WI38 (cell line): ENCODE measurements at regions not wholly inside any gene's neighbourhood (a gene's known extent, or its start where the extent isn't known, plus 50 kb on each side); places are given as distances from the start of the nearest gene placed in this dataset.
A peak's percentile ranks its signal among the peaks of the same experiment; 100 is the strongest.

Experiments
- H3K4me3 ChIP-seq: 2 replicates; pipeline ENCODE4 v1.5.1; 2011; ENCODE audit warnings: low read depth, mild to moderate bottlenecking, control low read depth, low read length
- TF ChIP-seq, protein P1 (sequence below): IDR thresholded peaks from 2 replicates; pipeline ENCODE4 v1.5.1; 2012; ENCODE audit warnings: low read depth, mild to moderate bottlenecking, control low read depth, low read length

DNA sequence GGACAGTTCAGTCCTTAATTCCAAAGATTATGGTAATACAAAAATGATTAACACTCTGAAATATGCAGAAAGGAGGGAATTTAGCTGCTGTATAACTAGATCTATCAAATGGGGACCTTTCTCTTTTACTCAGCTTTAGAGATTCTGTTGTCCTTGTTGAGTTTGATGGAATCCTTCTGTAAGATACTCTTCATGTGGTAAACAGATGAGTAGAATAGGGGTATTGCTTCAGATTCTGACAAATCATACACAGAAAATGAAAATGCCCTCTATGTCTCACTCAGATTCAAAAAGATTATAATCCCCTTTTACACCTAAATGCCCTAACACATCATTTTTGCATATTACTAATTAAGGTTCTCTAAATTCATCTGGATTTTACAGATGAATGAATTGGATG lies 50.7 kb downstream of the ARHGAP35 start:
- TF ChIP-seq, protein P1, sequence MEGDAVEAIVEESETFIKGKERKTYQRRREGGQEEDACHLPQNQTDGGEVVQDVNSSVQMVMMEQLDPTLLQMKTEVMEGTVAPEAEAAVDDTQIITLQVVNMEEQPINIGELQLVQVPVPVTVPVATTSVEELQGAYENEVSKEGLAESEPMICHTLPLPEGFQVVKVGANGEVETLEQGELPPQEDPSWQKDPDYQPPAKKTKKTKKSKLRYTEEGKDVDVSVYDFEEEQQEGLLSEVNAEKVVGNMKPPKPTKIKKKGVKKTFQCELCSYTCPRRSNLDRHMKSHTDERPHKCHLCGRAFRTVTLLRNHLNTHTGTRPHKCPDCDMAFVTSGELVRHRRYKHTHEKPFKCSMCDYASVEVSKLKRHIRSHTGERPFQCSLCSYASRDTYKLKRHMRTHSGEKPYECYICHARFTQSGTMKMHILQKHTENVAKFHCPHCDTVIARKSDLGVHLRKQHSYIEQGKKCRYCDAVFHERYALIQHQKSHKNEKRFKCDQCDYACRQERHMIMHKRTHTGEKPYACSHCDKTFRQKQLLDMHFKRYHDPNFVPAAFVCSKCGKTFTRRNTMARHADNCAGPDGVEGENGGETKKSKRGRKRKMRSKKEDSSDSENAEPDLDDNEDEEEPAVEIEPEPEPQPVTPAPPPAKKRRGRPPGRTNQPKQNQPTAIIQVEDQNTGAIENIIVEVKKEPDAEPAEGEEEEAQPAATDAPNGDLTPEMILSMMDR: no peak
- no peak overlapping the region for H3K4me3 ChIP-seq

DNA sequence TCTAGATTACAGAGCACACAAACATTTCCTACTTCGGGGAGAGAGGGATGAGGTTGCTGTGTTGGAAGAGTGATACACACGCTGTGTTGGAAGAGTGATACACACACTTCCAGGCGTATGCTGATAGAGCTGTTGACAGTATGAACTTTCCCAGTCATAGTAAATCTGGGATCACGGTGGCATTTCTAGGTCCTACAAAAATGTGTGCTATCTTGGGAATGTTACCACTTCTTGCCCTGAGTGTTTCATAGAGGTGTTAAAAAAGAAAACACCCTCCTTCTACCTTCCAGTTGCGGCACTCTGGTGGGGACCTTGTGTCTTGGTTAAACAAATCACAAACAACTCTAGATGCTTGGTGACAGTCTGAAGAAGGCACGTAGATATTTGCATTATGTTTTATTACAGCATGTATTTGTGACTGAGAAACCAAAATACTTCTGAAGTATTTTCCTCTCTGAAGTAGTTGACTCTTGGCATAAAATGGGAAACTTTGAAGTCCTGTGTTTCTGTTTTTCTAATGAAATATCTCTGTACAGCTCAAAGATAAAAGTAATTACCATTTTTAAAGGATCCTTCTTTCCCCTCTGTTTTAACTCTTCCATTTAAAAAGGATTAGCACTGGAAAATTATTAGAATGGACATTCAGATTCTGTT lies 52.5 kb downstream of the ARHGAP35 start:
- peak overlapping the region; percentile 9; the same call in 1 of the 2 replicates for H3K4me3 ChIP-seq
- TF ChIP-seq, protein P1: no peak

DNA sequence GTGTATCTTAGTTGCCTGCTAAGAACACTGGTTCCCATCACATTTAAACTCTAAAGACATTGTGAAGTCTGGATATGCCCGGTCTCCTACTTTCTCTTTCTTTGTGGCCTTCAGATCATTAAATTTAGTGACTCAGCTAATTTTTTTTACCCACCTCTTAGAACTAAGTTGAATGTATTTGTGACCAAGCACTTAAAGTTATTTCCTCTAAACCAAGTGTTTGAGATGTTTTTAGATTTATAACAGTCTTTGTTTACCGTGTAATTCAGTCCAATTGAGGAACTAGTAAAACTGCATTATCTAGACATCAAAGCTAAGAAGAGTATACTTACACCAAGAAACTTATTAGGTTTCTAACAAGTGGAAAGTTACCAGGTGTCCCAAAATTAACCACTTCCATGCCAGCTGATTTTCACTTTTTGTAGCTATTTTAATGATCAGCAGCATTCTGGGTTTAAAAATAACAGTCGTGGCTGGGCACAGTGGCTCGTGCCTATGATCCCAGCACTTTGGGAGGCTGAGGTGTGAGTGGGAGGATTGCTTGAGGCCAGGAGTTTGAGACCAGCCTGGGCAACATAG lies 53.1 kb downstream of the ARHGAP35 start:
- TF ChIP-seq, protein P1: no peak

GRCh38 chr19:46915386-46915785 lies 54.6 kb downstream of the ARHGAP35 start:
- no peak overlapping the region for H3K4me3 ChIP-seq
- TF ChIP-seq, protein P1: no peak

More for the DNA sequence above, 53.1 kb downstream of the ARHGAP35 start:
- no peak overlapping the region for H3K4me3 ChIP-seq

DNA sequence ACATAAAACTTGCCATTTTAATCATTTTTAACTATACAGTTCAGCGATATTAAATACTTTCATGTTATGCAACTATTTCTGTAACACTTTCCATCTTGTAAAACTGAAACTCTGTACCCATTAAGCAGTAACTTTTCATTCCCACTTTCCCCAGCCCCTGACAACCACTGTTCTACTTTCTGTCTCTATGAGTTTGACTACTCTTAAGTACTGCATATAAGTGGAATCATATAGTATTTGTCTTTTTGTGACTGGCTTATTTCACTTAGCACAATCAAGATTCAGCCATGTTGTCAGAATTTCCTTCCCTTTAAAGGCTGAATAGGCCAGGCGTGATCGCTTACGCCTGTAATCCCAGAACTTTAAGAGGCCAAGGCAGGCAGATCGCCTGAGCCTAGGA lies 56.2 kb downstream of the ARHGAP35 start:
- no peak overlapping the region for H3K4me3 ChIP-seq
- TF ChIP-seq, protein P1: no peak

- TF ChIP-seq, protein P1: no peak
Observed at GRCh38 chr19:46919324-46919723, 58.5 kb downstream of the ARHGAP35 start.

DNA sequence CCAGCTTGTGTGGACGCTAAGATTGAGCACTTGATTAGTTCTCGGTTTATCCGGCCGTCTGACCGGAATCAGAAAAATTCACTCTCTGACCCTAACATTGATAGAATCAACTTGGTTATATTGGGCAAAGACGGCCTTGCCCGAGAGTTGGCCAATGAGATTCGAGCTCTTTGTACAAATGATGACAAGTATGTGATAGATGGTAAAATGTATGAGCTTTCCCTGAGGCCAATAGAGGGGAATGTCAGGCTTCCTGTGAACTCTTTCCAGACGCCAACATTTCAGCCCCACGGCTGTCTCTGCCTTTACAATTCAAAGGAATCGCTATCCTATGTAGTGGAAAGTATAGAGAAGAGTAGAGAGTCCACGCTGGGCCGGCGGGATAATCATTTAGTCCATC lies 59.6 kb downstream of the ARHGAP35 start:
- no peak overlapping the region for H3K4me3 ChIP-seq
- TF ChIP-seq, protein P1: no peak

More at GRCh38 chr19:46919324-46919723, 58.5 kb downstream of the ARHGAP35 start:
- H3K4me3 ChIP-seq: no peak overlapping the region
